Chondrocyte (in vitro differentiated cells): ENCODE measurements at regions not wholly inside any gene's neighbourhood (a gene's known extent, or its start where the extent isn't known, plus 50 kb on each side); places are given as distances from the start of the nearest gene placed in this dataset.

Experiments
- DNase-seq: peaks from one replicate; pipeline ENCODE4 v3.0.0; 2021; ENCODE audit warnings: mixed read lengths, low spot score
- H3K27ac Mint-ChIP-seq: one replicate; pipeline ENCODE4 v1.8.0; 2021; ENCODE audit warnings: mild to moderate bottlenecking, moderate library complexity, mixed read lengths; ENCODE audit not compliant: unreplicated experiment
- H3K27me3 Mint-ChIP-seq: 2 replicates; pipeline ENCODE4 v1.8.0; 2021; ENCODE audit warnings: low read depth, mixed read lengths
- H3K36me3 Mint-ChIP-seq: 2 replicates; pipeline ENCODE4 v1.8.0; 2021; ENCODE audit warnings: low read depth, mixed read lengths
- H3K4me1 Mint-ChIP-seq: 2 replicates; pipeline ENCODE4 v1.8.0; 2021; ENCODE audit warnings: low read depth, mild to moderate bottlenecking, mixed read lengths
- H3K4me3 Mint-ChIP-seq: one replicate; pipeline ENCODE4 v1.8.0; 2021; ENCODE audit warnings: mild to moderate bottlenecking, moderate library complexity, mixed read lengths; ENCODE audit not compliant: unreplicated experiment
- H3K9me3 Mint-ChIP-seq: 2 replicates; pipeline ENCODE4 v1.8.0; 2021; ENCODE audit warnings: low read depth, mixed read lengths
- TF ChIP-seq, protein P1 (sequence below): fragments of 200-600 bp; sonication (generic); IDR thresholded peaks from 2 replicates; pipeline ENCODE4 v1.5.0; 2021; ENCODE audit warnings: antibody characterized with exemption, mild to moderate bottlenecking, moderate library complexity

DNA sequence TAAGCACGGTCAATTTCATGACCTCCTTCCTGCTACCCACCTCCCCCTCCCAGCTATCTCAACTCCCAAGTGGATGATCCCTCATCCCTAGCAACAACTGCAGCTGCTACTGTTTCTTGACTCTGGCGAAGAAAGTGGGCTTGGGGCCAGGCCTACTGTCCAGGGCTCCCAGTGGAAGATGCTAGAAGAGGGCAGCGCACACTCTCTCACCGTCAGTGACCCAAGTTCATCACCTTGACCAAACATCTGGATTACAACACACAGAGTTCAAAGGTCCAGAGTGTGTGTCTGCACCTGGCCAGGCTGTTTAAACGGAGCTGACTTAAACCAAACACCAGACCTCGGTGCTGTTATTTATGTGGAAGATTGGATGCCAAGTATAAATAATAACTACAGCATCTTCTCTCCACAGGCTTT is 385.6 kb downstream of the SHQ1 start:
- Mint-ChIP-seq H3K4me1 (peaks cover 9% of the 10 kb centered on the region), H3K36me3 (no peaks in the 10 kb centered on the region), H3K27me3 (peaks cover 31% of the 10 kb centered on the region), H3K9me3 (no peaks in the 10 kb centered on the region), H3K4me3 (no peak overlapping the region), H3K27ac (no peak overlapping the region)
- TF ChIP-seq, protein P1, sequence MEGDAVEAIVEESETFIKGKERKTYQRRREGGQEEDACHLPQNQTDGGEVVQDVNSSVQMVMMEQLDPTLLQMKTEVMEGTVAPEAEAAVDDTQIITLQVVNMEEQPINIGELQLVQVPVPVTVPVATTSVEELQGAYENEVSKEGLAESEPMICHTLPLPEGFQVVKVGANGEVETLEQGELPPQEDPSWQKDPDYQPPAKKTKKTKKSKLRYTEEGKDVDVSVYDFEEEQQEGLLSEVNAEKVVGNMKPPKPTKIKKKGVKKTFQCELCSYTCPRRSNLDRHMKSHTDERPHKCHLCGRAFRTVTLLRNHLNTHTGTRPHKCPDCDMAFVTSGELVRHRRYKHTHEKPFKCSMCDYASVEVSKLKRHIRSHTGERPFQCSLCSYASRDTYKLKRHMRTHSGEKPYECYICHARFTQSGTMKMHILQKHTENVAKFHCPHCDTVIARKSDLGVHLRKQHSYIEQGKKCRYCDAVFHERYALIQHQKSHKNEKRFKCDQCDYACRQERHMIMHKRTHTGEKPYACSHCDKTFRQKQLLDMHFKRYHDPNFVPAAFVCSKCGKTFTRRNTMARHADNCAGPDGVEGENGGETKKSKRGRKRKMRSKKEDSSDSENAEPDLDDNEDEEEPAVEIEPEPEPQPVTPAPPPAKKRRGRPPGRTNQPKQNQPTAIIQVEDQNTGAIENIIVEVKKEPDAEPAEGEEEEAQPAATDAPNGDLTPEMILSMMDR: no peak
- DNase-seq: no peak

DNA sequence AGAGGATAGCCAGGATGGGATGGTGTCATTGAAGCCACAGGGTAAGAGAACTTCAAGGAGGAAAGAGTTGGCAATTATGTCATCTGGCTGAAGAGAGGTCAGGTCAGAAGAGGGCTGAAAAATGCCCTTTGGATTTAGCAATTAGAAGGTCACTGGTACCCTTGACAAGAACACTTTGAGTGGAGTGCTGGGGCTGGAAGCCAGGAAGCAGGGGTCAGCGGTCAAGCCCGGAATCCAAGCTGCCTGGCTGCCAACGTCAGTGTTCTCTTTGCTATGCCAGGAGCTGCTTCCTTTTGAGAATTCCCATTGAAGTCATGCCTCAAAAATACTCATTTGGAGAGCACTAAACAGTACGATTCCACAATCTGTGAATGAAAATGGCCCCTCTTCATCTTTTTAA is 386.5 kb downstream of the SHQ1 start:
- Mint-ChIP-seq H3K4me3 (no peak overlapping the region), H3K4me1 (peaks cover 9% of the 10 kb centered on the region), H3K36me3 (no peaks in the 10 kb centered on the region), H3K27ac (peak overlapping the region; percentile 42), H3K9me3 (no peaks in the 10 kb centered on the region), H3K27me3 (peaks cover 30% of the 10 kb centered on the region)
- TF ChIP-seq, protein P1: no peak
- DNase-seq: no peak

DNA sequence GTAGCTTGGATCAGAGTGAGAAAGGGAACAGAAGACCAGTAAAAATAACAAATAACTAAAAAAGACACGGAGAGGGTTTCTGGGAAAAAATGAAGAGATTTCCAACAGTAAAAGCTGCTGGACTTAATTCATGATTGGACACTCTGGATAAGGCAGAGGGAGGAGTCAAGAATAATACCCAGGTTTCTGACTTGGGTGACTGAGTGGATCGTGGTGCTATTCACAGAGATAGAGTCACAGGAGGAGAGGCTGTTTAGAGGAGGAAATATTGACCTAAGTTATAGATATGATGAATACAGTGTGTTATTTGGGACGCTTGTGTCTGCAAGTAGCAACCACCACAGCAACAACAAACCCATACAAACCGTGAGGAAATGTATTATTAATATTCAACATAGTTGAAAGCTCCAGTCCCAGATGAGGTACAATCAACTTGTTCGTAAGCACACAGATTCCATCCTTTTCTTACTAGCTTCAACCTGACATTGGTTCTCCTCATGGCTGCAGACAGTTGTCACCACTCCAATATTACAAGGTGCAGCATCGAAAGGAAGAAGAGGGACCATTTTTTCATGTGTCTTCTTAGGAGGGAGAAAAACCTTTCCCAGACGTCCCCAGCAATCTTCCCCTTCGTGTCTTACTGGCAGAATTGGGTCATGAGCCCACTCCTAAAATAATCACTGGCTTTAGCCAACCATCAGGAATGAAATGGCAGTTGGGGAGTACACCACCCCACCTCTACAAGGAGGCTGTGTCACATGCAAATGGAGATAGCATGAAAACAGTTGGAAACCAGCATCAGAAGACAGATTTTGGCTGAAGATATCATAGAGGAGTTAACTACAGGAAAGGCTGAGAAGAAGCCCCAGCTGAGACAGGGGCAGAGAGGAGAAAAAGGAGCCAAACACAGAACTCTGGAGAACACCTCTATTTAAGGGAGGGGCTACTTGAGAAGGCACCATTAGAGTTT is 387.8 kb downstream of the SHQ1 start:
- Mint-ChIP-seq H3K27me3 (peaks cover 24% of the 10 kb centered on the region), H3K27ac (no peak overlapping the region), H3K4me1 (peaks cover 9% of the 10 kb centered on the region), H3K4me3 (no peak overlapping the region), H3K9me3 (no peaks in the 10 kb centered on the region), H3K36me3 (no peaks in the 10 kb centered on the region)
- DNase-seq: no peak
- TF ChIP-seq, protein P1: no peak

DNA sequence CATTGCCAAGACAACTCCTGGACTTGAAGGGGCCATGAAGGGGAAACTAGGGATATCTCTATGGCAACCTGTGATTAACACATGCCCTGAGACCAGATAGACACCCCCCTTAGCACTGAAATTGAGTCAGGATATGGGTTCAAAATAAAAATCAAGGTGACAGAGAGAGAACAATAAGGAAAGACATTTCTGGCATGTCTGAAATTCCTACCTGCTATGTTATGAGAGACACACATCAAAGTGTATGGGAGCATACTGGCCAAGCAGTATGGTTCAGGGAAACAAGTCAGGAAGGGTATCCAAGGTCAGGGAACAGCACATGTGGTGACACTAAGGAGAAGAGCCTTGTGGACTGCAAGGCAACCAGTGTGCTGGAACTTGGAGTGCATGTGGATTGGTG is 388.7 kb downstream of the SHQ1 start:
- Mint-ChIP-seq H3K9me3 (no peaks in the 10 kb centered on the region), H3K4me1 (peaks cover 9% of the 10 kb centered on the region)

DNA sequence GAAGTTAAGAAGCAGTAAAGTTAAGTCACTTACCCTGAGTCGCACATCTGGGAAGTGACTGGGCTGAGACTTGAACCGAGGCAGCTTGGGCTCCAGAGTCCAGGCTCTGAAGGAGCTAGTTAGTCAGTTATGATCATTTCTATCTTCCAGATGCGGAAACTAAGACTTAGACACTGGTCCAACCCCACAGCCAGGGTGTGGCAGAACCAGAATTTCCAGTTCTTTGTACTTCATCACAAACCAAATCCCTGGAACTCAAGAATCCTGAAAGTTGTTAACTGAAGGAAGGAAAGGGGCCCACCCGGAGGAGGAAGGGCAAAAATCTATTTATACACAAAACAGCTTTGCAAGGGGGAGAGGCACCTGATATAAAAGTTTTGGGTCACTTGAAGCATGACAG is 389.9 kb downstream of the SHQ1 start:
- Mint-ChIP-seq H3K36me3 (no peaks in the 10 kb centered on the region), H3K27me3 (peaks cover 15% of the 10 kb centered on the region), H3K9me3 (no peaks in the 10 kb centered on the region), H3K4me1 (peaks cover 9% of the 10 kb centered on the region), H3K27ac (no peak overlapping the region), H3K4me3 (no peak overlapping the region)
- TF ChIP-seq, protein P1: no peak
- DNase-seq: no peak

More for the DNA sequence above, 388.7 kb downstream of the SHQ1 start:
- DNase-seq: no peak
- H3K36me3 Mint-ChIP-seq: no peaks in the 10 kb centered on the region
- H3K27me3 Mint-ChIP-seq: peaks cover 15% of the 10 kb centered on the region
- TF ChIP-seq, protein P1: no peak
- no peak overlapping the region for H3K4me3 Mint-ChIP-seq
- H3K27ac Mint-ChIP-seq: no peak overlapping the region
